Breast epithelium (tissue), 3 donors: ENCODE measurements at regions not wholly inside any gene's neighbourhood (a gene's known extent, or its start where the extent isn't known, plus 50 kb on each side); places are given as distances from the start of the nearest gene placed in this dataset.

Experiments used
- POLR2A ChIP-seq: fragments of 450-650 bp; IDR thresholded peaks from one replicate; pipeline ENCODE4 v1.6.1; 2016; ENCODE audit warnings: antibody characterized with exemption, mild to moderate bottlenecking, moderate library complexity
- POLR2AphosphoS5 ChIP-seq, 3 donors: sonication (generic); formaldehyde crosslinking; IDR thresholded peaks; one replicate each; pipeline ENCODE4 v1.6.1; 2017; ENCODE audit warnings: antibody characterized with exemption in 3 of 3
- TF ChIP-seq, protein P1 (sequence below), 3 donors: fragments of 450-650 bp; IDR thresholded peaks; one replicate each; pipeline ENCODE4 v1.5.1; 2016 to 2017; ENCODE audit warnings: antibody characterized with exemption in 3 of 3, mild to moderate bottlenecking in 3 of 3, moderate library complexity in 3 of 3

DNA sequence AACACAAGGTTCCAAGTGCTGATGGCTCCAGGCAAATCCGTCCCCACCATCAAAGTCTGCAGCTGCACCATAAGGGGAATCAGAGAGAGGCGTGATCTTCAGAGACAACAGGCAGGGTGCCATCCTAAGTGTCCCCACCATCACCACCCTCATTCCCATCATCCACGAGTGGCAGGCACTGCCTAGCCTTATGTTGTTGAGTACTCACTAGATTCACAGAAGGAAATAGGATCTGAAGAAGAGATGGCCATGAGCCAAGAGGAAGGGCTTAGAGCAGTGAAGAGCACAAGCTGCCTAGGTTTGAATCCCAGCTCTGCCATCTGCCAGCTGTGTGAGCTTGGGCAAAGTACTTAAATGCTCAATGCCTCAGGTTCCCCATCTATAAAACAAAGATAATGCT, 207.3 kb upstream of the CSF3R start:
- TF ChIP-seq, protein P1, sequence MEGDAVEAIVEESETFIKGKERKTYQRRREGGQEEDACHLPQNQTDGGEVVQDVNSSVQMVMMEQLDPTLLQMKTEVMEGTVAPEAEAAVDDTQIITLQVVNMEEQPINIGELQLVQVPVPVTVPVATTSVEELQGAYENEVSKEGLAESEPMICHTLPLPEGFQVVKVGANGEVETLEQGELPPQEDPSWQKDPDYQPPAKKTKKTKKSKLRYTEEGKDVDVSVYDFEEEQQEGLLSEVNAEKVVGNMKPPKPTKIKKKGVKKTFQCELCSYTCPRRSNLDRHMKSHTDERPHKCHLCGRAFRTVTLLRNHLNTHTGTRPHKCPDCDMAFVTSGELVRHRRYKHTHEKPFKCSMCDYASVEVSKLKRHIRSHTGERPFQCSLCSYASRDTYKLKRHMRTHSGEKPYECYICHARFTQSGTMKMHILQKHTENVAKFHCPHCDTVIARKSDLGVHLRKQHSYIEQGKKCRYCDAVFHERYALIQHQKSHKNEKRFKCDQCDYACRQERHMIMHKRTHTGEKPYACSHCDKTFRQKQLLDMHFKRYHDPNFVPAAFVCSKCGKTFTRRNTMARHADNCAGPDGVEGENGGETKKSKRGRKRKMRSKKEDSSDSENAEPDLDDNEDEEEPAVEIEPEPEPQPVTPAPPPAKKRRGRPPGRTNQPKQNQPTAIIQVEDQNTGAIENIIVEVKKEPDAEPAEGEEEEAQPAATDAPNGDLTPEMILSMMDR (IDR thresholded peaks at IDR 0.05) = no peak
- TF ChIP-seq POLR2A (no peak), POLR2AphosphoS5 (IDR thresholded peaks at IDR 0.05) (no peak)
